ENCODE measurements at regions not wholly inside any gene's neighbourhood (a gene's known extent, or its start where the extent isn't known, plus 50 kb on each side); places are given as distances from the start of the nearest gene placed in this dataset.
"Not testable (repeated sequence)": the region's sequence is repeated elsewhere in the genome, so short reads cannot be mapped to it uniquely, and the experiment has no call there.

DNA sequence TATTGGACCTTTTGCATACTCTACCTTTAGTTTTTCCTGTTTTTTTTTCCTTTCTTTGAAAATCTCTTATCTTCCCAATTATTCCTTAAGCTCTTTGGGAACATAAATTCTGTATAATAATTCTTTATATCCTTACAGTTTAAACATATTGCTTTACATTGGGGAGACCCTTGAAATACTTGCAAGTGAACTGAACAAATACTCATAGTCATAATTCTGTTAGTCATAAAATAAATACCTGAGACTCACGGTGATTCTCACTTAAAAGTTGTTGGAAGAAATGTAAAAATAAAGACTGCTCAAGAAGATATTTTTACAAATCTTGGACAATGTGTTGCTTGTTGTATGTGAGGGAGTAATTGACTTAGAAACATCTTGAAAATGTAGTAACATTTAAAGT lies 515.2 kb upstream of the POT1 start:
- no peak for DNase-seq

- no peak for DNase-seq
These were observed 506.6 kb upstream of the POT1 start for GRCh38 chr7:125436220-125436619.

GRCh38 chr7:125431349-125431748 lies 501.7 kb upstream of the POT1 start:
- no peak for DNase-seq

DNA sequence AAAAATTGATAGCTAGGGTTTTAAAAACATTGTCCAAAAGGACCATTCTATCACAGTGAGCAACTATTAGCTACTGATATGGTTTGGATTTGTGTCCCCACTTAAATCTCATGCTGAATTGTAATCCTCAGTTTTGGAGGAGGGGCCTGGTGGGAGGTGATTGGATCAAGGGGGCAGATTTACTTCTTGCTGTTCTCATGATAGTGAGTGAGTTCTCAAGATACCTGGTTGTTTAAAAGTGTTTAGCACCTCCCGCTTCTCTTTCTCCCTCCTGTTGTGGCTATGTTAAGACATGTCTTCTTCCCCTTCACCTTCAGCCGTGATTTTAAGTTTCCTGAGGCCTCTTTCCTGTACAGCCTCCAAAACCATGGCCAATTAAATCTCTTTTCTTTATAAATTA lies 500.4 kb upstream of the POT1 start:
- no peak for DNase-seq

GRCh38 chr7:125427676-125428075 lies 498.1 kb upstream of the POT1 start:
- no peak for DNase-seq

GRCh38 chr7:125425506-125425905 lies 495.9 kb upstream of the POT1 start:
- DNase-seq: no peak

DNA sequence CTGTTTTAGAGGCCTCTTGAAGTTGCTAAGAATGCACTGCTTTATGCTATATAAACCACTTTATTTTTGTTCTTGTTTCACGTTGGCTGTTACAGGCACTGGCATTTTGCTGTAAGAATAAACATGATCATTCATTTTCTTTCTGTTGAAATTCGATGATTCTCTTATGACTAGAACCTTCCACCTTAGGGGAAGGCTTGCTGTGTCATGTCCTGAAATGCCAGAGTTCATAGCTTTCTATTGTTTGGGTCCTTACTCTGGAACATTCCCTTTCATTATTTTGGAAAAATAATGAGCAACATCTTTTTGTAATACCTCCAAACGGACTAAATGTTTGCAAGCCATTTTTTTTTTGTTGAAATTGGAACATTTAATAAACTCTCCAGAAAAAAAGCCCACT lies 495.1 kb upstream of the POT1 start:
- no peak for DNase-seq

DNA sequence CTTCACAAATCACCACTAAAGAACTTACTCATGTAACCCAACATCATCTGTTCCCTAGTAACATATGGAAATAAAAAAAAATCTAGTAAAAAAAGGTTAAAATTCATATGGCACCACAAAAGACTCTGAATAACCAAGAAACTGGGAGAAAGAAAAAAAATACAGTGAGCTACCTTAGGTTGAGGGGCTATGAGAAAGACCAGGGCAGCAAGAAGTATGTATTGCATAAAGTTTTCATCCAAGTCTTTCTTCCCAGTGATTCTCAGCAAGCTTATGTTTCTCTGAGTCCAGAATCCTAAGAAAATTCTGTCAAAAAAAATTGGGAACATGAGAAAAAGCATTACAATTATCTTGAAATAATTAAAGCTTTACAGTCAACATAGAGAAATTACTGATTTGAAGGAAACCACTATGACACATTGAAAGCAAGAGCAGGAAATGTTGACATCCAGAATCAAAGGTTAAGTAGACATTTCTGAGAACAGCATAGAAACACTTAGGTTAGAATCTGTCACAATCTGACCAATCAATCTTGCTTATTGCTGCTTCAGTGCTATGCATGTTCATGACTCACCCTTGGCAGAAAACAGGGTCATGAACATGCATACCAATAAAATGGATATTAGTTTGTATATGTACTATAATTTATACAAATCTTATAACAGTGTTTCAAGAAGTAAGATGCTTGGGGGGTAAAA lies 494.0 kb upstream of the POT1 start:
- no peak for DNase-seq

DNA sequence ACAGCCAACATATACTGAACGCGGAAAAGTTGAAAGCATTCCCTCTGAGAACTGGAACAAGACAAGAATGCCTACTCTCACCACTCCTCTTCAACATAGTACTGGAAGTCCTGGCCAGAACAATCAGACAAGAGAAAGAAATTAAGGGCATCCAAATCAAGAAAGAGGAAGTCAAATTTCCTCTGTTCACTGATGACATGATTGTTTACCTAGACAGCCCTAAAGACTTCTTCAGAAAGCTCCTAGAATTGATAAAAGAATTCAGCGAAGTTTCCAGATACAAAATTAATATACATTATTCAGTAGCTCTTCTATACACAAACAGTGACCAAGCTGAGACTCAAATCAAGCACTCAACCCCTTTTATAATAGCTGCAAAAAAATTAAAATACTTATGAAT lies 491.8 kb upstream of the POT1 start:
- not testable (repeated sequence) for DNase-seq

DNA sequence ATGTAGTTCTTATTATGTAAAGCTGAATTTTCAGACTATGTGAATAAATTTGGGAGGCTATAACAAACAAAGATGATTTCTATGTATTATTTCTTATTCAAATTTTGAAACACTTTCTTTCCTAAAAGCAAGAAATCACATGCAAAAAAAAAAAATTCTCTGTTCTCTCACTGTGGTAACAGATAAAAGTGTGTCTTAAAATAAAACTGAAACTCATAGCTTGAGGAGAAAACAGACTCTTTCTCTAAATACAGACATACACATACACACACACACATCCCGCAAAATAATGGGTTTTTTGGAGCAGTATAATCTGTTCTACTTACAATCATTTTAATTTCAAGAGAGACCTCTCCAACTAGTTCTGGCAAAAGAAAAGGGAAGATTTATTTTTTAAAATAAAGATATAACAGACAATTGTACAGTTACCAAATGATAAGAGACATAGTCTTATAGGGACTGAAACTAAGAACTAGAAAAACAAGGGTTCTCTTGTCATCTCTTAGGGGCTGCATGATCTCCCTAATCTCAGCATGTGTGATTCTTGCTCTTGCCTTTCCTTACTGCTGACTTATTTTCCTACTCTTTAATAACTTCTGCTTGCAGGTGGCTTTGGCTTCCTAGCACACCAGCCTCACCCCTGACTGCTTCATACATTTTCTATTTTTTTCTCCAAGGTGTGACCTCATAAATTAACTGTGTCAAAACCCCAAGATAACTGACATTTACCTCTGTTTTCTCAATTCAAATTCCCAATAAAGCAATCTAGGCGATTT lies 483.5 kb upstream of the POT1 start:
- no peak for DNase-seq

- DNase-seq: no peak
These were observed 480.3 kb upstream of the POT1 start for GRCh38 chr7:125409921-125410320.

GRCh38 chr7:125406111-125406510 lies 476.5 kb upstream of the POT1 start:
- DNase-seq: no peak

- no peak for DNase-seq
These were observed 469.8 kb upstream of the POT1 start for GRCh38 chr7:125399408-125399807.

DNA sequence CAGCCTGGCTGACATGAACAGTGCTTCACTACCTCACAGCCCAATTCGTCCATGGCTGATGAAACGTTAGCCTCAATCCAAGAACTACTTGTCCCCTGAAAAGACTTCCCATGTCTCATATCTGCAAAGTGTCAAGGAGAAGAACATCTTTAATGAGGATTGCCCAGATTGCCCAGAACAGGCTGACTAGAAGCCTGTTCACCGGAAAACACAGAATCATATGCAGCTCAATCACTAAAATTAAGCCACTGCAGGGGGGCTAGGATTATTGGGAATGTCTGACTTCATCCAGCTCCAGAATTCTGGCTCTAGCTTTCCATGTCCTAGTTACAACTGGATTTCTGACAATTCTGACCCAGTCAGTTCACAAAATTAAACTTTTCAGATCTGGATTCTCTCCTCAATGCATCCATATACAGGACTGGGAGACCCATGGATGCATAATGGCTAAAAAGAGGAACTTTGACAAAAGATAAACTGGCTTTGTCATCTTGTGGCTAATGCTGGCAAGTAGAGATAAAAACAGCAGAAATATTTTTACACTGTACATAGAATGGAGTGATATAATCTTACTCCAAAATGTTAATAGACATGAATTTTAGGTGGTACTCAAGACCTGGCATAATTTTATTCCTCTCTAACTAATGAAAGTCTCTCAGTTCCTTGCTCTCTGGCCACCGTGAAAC lies 467.0 kb upstream of the POT1 start:
- no peak for DNase-seq

GRCh38 chr7:125391921-125392320 lies 462.3 kb upstream of the POT1 start:
- no peak for DNase-seq

- DNase-seq: no peak
These were observed 461.4 kb upstream of the POT1 start for GRCh38 chr7:125390981-125391380.

DNA sequence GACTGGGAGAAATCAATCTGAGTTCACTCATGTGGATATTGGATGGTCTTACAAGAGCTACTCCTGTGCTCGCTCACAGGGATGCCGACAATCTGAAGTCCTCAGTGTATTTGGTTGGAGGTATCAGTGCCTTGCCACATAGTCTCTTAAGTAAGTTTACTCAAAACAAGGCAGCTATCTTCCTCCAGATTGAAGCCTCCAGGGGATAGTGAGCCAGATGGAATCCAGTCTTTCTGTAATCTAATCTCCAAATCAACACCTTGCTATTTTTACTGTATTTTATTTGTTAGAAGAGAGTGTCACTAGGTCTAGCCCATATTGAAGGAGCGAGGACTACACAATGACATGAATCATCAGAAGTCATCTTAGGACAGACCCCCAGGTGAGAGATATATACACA lies 456.6 kb upstream of the POT1 start:
- DNase-seq: no peak

GRCh38 chr7:125383324-125383723 lies 453.7 kb upstream of the POT1 start:
- no peak for DNase-seq

DNA sequence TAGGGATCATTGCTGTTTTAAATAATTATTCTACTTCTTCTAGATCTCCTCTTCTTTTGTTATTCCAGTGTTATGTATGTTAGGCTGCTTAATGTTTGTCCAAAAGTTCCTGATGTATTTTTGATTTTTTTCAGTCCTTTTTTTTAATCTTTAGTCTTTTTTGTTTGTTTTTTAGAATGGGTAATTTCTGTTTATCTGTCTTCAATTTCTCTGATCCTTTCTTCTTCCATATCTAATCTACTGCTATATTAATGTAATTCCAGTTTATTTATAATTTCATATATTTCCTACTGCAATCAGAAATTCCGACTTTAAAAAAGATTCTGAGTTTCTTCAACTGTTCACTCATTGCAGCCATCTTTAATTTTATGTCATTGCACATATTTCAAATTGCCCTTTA lies 452.8 kb upstream of the POT1 start:
- DNase-seq: no peak

DNA sequence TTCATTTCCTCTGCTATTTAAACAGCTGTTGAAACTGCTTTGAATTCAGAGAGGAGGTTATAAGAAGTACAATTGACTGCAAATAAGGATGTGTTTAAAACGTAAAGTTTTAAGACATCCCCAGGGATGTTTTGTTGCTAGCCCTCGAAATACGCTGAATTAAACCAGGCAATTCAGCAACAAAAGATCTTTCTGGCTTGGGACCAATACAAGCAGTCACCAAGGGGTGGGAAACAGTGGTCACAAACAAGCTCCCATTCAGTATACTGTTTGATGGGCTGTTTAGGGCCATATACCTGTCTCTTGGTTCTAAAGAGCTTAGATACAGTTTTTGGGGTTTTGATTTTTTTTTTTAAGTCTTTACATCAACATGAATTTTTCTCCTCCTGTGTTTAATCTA lies 446.3 kb upstream of the POT1 start:
- DNase-seq: no peak

DNA sequence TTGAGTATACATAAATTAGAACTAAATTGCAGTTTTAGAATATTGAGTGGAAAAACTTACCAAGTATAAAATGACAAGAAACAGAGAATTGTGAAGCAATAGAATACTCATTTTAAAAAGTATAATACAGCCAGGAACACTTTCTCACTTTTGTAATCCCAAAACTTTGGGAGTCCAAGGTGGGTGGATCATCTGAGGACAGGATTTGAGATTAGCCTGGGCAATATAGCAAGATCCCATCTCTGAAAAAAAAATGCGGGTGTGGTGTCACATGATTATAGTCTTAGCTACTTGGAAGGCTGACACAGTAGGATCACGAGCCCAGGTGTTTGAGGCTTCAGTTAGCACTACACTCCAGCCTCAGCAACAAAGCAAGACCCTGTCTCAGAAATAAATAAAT lies 440.9 kb upstream of the POT1 start:
- no peak for DNase-seq

DNA sequence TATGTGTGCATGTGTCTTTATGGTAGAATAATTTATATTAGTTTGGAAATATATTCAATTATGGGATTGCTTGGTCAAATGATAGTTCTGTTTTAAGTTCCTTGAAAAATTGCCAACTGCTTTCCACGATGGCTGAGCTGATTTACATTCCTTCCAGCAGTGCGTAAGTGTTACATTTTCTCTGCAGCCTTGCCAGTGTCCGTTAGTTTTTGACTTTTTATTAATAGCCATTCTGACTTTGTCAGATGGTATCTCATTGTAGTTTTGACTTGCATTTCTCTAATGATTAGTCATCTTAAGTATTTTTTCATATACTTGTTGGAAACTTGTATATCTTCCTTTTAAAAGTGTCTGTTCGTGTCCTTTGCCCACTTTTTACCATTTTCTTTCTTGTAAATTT lies 434.2 kb upstream of the POT1 start:
- no peak for DNase-seq

DNA sequence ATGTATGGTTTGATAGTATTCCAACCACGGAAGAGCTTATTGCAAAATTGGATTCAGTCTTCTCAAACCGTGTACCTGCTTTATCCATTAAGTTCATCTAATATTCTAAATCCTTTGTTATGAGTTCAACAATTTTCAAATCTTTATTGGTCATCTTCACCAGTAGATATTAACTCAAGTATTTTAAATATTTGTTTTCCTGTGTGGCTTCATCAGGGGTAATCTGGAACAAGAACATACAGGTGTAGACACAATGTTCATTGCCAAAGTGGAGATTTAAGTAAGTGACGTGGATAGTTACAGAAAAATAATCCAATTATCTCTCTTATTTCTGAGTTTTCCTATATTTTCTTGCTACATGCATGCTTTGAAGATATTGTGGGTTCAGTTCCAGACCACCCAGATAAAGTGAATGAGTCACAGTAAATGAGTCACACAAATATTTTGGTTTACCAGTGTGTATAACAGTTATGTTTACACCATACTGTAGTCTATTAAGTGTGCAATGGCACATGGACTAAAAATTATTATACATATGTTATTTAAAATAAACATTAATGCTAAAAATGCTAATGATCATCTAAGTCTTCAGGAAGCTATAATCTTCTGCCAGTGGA lies 429.0 kb upstream of the POT1 start:
- DNase-seq: no peak
